ENCODE measurements at regions not wholly inside any gene's neighbourhood (a gene's known extent, or its start where the extent isn't known, plus 50 kb on each side); places are given as distances from the start of the nearest gene placed in this dataset.
"Not testable (repeated sequence)": the region's sequence is repeated elsewhere in the genome, so short reads cannot be mapped to it uniquely, and the experiment has no call there.

GRCh38 chr9:86614871-86615849 lies 260.9 kb upstream of the TUT7 start:
- peaks cover 19% of the 10 kb centered on the region for H3K9me3 Mint-ChIP-seq
- TF ChIP-seq CTCF (IDR thresholded peaks at IDR 0.05) = no peak
- no peak overlapping the region for H3K27ac Mint-ChIP-seq
- H3K4me3 Mint-ChIP-seq = no peak overlapping the region
- H3K36me3 Mint-ChIP-seq (ENCODE audit: low read depth) = peaks cover 18% of the 10 kb centered on the region
- H3K4me1 Mint-ChIP-seq = peaks cover 32% of the 10 kb centered on the region
- no peaks in the 10 kb centered on the region for H3K27me3 Mint-ChIP-seq (ENCODE audit: low read depth, poor library complexity)
- DNase-seq = no peak

- Mint-ChIP-seq H3K27ac (no peak overlapping the region), H3K4me3 (no peak overlapping the region), H3K4me1 (peaks cover 32% of the 10 kb centered on the region), H3K9me3 (peaks cover 19% of the 10 kb centered on the region), H3K36me3 (ENCODE audit: low read depth) (peaks cover 18% of the 10 kb centered on the region), H3K27me3 (ENCODE audit: low read depth, poor library complexity) (no peaks in the 10 kb centered on the region)
- TF ChIP-seq CTCF (IDR thresholded peaks at IDR 0.05) = no peak
- DNase-seq = no peak
Observed at GRCh38 chr9:86613943-86614342, 259.7 kb upstream of the TUT7 start.

- Mint-ChIP-seq H3K4me1 (peaks cover 29% of the 10 kb centered on the region), H3K36me3 (ENCODE audit: low read depth) (peaks cover 18% of the 10 kb centered on the region), H3K9me3 (peaks cover 19% of the 10 kb centered on the region), H3K27ac (peak overlapping the region; percentile 15)
- H3K4me3 Mint-ChIP-seq; H3K27me3 Mint-ChIP-seq (ENCODE audit: low read depth, poor library complexity); DNase-seq: not testable (repeated sequence)
Observed at GRCh38 chr9:86611534-86611933, 257.3 kb upstream of the TUT7 start.

GRCh38 chr9:86605303-86605702 lies 251.1 kb upstream of the TUT7 start:
- peaks cover 30% of the 10 kb centered on the region for H3K4me1 Mint-ChIP-seq
- no peak overlapping the region for H3K27ac Mint-ChIP-seq
- H3K27me3 Mint-ChIP-seq (ENCODE audit: low read depth, poor library complexity) = no peaks in the 10 kb centered on the region
- no peak overlapping the region for H3K4me3 Mint-ChIP-seq
- no peak for DNase-seq
- no peaks in the 10 kb centered on the region for H3K36me3 Mint-ChIP-seq (ENCODE audit: low read depth)
- TF ChIP-seq CTCF (IDR thresholded peaks at IDR 0.05) = no peak
- H3K9me3 Mint-ChIP-seq = no peaks in the 10 kb centered on the region

- no peaks in the 10 kb centered on the region for H3K36me3 Mint-ChIP-seq (ENCODE audit: low read depth)
- no peak overlapping the region for H3K4me3 Mint-ChIP-seq
- peaks cover 3% of the 10 kb centered on the region for H3K27me3 Mint-ChIP-seq (ENCODE audit: low read depth, poor library complexity)
- no peak for DNase-seq
- no peak overlapping the region for H3K27ac Mint-ChIP-seq
- H3K4me1 Mint-ChIP-seq = peaks cover 36% of the 10 kb centered on the region
- H3K9me3 Mint-ChIP-seq = no peaks in the 10 kb centered on the region
- no peak for TF ChIP-seq CTCF (IDR thresholded peaks at IDR 0.05)
Observed at GRCh38 chr9:86604741-86605140, 250.5 kb upstream of the TUT7 start.

GRCh38 chr9:86602715-86603114 lies 248.5 kb upstream of the TUT7 start:
- Mint-ChIP-seq H3K27ac (no peak overlapping the region), H3K36me3 (ENCODE audit: low read depth) (no peaks in the 10 kb centered on the region), H3K4me1 (peaks cover 54% of the 10 kb centered on the region), H3K27me3 (ENCODE audit: low read depth, poor library complexity) (peaks cover 3% of the 10 kb centered on the region), H3K4me3 (no peak overlapping the region), H3K9me3 (no peaks in the 10 kb centered on the region)
- no peak for DNase-seq
- no peak for TF ChIP-seq CTCF (IDR thresholded peaks at IDR 0.05)

Data from nephron progenitor cell (in vitro differentiated cells).